Glutamatergic neuron (in vitro differentiated cells): ENCODE measurements at regions not wholly inside any gene's neighbourhood (a gene's known extent, or its start where the extent isn't known, plus 50 kb on each side); places are given as distances from the start of the nearest gene placed in this dataset.

Experiments used
- DNase-seq: peaks from one replicate; pipeline ENCODE4 v3.0.0; 2022
- H3K27ac Mint-ChIP-seq: one replicate; pipeline ENCODE4 v1.8.0; 2020; ENCODE audit warnings: mild to moderate bottlenecking, mixed read lengths, inconsistent platforms; ENCODE audit not compliant: unreplicated experiment
- H3K27me3 Mint-ChIP-seq: one replicate; pipeline ENCODE4 v1.8.0; 2020; ENCODE audit warnings: mild to moderate bottlenecking, moderate library complexity, mixed read lengths, inconsistent platforms; ENCODE audit not compliant: unreplicated experiment
- H3K36me3 Mint-ChIP-seq: one replicate; pipeline ENCODE4 v1.8.0; 2020; ENCODE audit warnings: mild to moderate bottlenecking, mixed read lengths, inconsistent platforms; ENCODE audit not compliant: unreplicated experiment
- H3K4me1 Mint-ChIP-seq: one replicate; pipeline ENCODE4 v1.8.0; 2020; ENCODE audit warnings: mild to moderate bottlenecking, low read depth, mixed read lengths, inconsistent platforms; ENCODE audit not compliant: unreplicated experiment
- H3K4me3 Mint-ChIP-seq: one replicate; pipeline ENCODE4 v1.8.0; 2020; ENCODE audit warnings: mild to moderate bottlenecking, mixed read lengths, inconsistent platforms; ENCODE audit not compliant: unreplicated experiment
- H3K9me3 Mint-ChIP-seq: one replicate; pipeline ENCODE4 v1.8.0; 2020; ENCODE audit warnings: mild to moderate bottlenecking, moderate library complexity, mixed read lengths, inconsistent platforms; ENCODE audit not compliant: unreplicated experiment
- TF ChIP-seq, protein P1 (sequence below): fragments of 200-600 bp; sonication (generic); IDR thresholded peaks from one replicate; pipeline ENCODE4 v1.5.0; 2021; ENCODE audit not compliant: partially characterized antibody, unreplicated experiment

GRCh38 chr14:106215229-106215628 lies 688.8 kb downstream of the TMEM121 start:
- H3K4me3 Mint-ChIP-seq: no peak overlapping the region
- TF ChIP-seq, protein P1, sequence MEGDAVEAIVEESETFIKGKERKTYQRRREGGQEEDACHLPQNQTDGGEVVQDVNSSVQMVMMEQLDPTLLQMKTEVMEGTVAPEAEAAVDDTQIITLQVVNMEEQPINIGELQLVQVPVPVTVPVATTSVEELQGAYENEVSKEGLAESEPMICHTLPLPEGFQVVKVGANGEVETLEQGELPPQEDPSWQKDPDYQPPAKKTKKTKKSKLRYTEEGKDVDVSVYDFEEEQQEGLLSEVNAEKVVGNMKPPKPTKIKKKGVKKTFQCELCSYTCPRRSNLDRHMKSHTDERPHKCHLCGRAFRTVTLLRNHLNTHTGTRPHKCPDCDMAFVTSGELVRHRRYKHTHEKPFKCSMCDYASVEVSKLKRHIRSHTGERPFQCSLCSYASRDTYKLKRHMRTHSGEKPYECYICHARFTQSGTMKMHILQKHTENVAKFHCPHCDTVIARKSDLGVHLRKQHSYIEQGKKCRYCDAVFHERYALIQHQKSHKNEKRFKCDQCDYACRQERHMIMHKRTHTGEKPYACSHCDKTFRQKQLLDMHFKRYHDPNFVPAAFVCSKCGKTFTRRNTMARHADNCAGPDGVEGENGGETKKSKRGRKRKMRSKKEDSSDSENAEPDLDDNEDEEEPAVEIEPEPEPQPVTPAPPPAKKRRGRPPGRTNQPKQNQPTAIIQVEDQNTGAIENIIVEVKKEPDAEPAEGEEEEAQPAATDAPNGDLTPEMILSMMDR: no peak
- H3K36me3 Mint-ChIP-seq: peaks cover 3% of the 10 kb centered on the region
- no peak for DNase-seq
- H3K27ac Mint-ChIP-seq: no peak overlapping the region
- peaks cover 4% of the 10 kb centered on the region for H3K27me3 Mint-ChIP-seq
- H3K4me1 Mint-ChIP-seq: no peaks in the 10 kb centered on the region
- H3K9me3 Mint-ChIP-seq: peaks cover 21% of the 10 kb centered on the region

DNA sequence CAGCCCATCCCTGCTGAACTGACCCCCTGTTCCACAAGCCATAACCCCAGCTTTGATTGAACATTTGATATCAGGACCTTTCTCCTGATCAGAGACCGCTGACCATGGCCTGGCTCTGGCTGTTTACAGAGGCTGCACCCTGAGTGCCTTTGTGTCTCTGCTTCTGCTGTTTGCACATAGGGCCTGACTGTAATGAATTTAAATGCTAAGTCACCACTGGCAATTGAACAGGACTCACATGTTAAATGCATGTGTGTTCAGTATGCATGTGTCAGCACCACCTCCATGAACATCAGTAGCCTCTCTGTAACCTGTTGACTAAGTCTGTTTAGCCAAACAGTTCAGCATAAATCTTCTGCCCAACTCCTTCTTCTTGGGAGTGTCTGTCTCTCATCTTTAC lies 690.3 kb downstream of the TMEM121 start:
- TF ChIP-seq, protein P1: no peak
- Mint-ChIP-seq H3K27ac (no peak overlapping the region), H3K36me3 (no peaks in the 10 kb centered on the region), H3K27me3 (peaks cover 4% of the 10 kb centered on the region), H3K4me1 (no peaks in the 10 kb centered on the region), H3K9me3 (peaks cover 17% of the 10 kb centered on the region), H3K4me3 (no peak overlapping the region)
- DNase-seq: no peak

- Mint-ChIP-seq H3K4me1 (no peaks in the 10 kb centered on the region), H3K4me3 (no peak overlapping the region), H3K27me3 (no peaks in the 10 kb centered on the region), H3K9me3 (peaks cover 11% of the 10 kb centered on the region), H3K27ac (no peak overlapping the region), H3K36me3 (no peaks in the 10 kb centered on the region)
- no peak for DNase-seq
- TF ChIP-seq, protein P1: no peak
These were observed 691.8 kb downstream of the TMEM121 start for GRCh38 chr14:106218174-106218573.

DNA sequence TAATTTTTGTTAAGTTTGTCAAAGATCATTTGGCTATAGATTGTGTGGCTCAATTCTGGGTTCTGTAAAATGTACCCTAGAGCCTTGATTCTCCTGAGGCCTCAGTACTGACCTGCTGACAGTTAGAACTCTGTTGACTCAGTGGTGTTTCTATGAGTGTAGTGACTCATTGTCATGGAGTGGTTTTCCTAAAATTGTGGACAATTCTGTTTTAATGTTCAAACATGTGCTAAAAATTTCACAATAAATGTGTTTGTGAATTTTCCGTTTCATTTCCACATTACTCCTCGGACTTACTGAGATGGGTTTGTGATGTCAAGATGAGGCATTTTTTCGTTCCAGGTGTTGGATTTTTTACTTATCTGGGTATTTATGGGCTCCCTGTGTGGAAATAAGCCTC lies 695.9 kb downstream of the TMEM121 start:
- H3K9me3 Mint-ChIP-seq: peaks cover 10% of the 10 kb centered on the region
- H3K4me3 Mint-ChIP-seq: no peak overlapping the region
- no peaks in the 10 kb centered on the region for H3K4me1 Mint-ChIP-seq
- TF ChIP-seq, protein P1: no peak
- H3K27me3 Mint-ChIP-seq: no peaks in the 10 kb centered on the region
- no peak for DNase-seq
- H3K27ac Mint-ChIP-seq: no peak overlapping the region
- H3K36me3 Mint-ChIP-seq: no peaks in the 10 kb centered on the region

GRCh38 chr14:106222731-106223130 lies 696.3 kb downstream of the TMEM121 start:
- Mint-ChIP-seq H3K4me3 (no peak overlapping the region), H3K27ac (no peak overlapping the region), H3K36me3 (no peaks in the 10 kb centered on the region), H3K27me3 (no peaks in the 10 kb centered on the region), H3K4me1 (no peaks in the 10 kb centered on the region), H3K9me3 (peaks cover 6% of the 10 kb centered on the region)
- DNase-seq: no peak
- TF ChIP-seq, protein P1: no peak
